PC-9 (cell line): ENCODE measurements at regions not wholly inside any gene's neighbourhood (a gene's known extent, or its start where the extent isn't known, plus 50 kb on each side); places are given as distances from the start of the nearest gene placed in this dataset.

ENCODE experiments used
- BruUV-seq: library from RNA; stranded (reverse); fragments of 400-500 nt; replicated peaks from 2 replicates; lab custom pipeline; 2021; lab: Mats Ljungman, UMichigan
- CTCF ChIA-PET: fragments of 300-600 bp; sonication (Branson Sonifier 250); formaldehyde crosslinking; loops from one replicate; lab custom pipeline; 2022; ENCODE audit warnings: antibody characterized with exemption; lab: Charles Lee
- POLR2A ChIA-PET: fragments of 300-600 bp; sonication (Branson Sonifier 250); formaldehyde crosslinking; loops from one replicate; lab custom pipeline; 2022; ENCODE audit warnings: antibody characterized with exemption; ENCODE audit not compliant: unreplicated experiment; lab: Charles Lee
- DNase-seq, 2 experiments: peaks; one replicate each; pipeline versions ENCODE4 v3.0.0 to v3.0.0-alpha.2; 2015 to 2022; ENCODE audit warnings: mixed read lengths in 1 of 2
- H2AFZ ChIP-seq: fragments of 200-600 bp; sonication (generic); 2 replicates; pipeline ENCODE4 v1.8.1; 2017; ENCODE audit warnings: antibody characterized with exemption
- H3F3A ChIP-seq: fragments of 200-600 bp; sonication (generic); 2 replicates; pipeline ENCODE4 v1.8.1; 2017; ENCODE audit warnings: antibody characterized with exemption, mild to moderate bottlenecking, low read depth; ENCODE audit not compliant: insufficient read depth
- H3K27ac ChIP-seq: fragments of 200-600 bp; sonication (generic); 2 replicates; pipeline ENCODE4 v1.6.1; 2016; ENCODE audit warnings: mixed run types
- H3K27me3 ChIP-seq: fragments of 200-600 bp; sonication (generic); 2 replicates; pipeline ENCODE4 v1.6.1; 2016; ENCODE audit warnings: low read depth, mixed run types; ENCODE audit not compliant: insufficient read depth
- H3K36me3 ChIP-seq: fragments of 200-600 bp; sonication (generic); 2 replicates; pipeline ENCODE4 v1.6.1; 2016; ENCODE audit warnings: low read depth, mixed run types
- H3K4me1 ChIP-seq: fragments of 200-600 bp; sonication (generic); replicated peaks from 2 replicates; pipeline ENCODE4 v1.6.1; 2016; ENCODE audit warnings: mixed run types; ENCODE audit not compliant: insufficient read depth
- H3K4me2 ChIP-seq: fragments of 200-600 bp; sonication (generic); 2 replicates; pipeline ENCODE4 v1.6.1; 2017; ENCODE audit warnings: mixed run types
- H3K4me3 ChIP-seq: fragments of 200-600 bp; sonication (generic); 2 replicates; pipeline ENCODE4 v1.6.1; 2016; ENCODE audit warnings: mixed run types
- H3K79me2 ChIP-seq: fragments of 200-600 bp; sonication (generic); 2 replicates; pipeline ENCODE4 v1.6.1; 2017; ENCODE audit warnings: low read depth, mixed run types
- H3K9me2 ChIP-seq: fragments of 200-600 bp; sonication (generic); 2 replicates; pipeline ENCODE4 v1.8.1; 2017; ENCODE audit warnings: mild to moderate bottlenecking; ENCODE audit not compliant: insufficient read depth
- H3K9me3 ChIP-seq: fragments of 200-600 bp; sonication (generic); 2 replicates; pipeline ENCODE4 v1.8.1; 2016; ENCODE audit warnings: low read depth; ENCODE audit not compliant: insufficient read depth
- H4K20me1 ChIP-seq: fragments of 200-600 bp; sonication (generic); 2 replicates; pipeline ENCODE4 v1.8.1; 2017; ENCODE audit not compliant: insufficient read depth
- CTCF ChIP-seq: fragments of 200-600 bp; sonication (generic); conservative IDR thresholded peaks from 2 replicates; pipeline ENCODE4 v1.6.1; 2017; ENCODE audit warnings: mixed run types, antibody characterized with exemption, mild to moderate bottlenecking, moderate library complexity
- EZH2 ChIP-seq: fragments of 200-600 bp; sonication (generic); IDR thresholded peaks from 2 replicates; pipeline ENCODE4 v1.8.0; 2017; ENCODE audit warnings: antibody characterized with exemption, low read depth
- intact Hi-C: fragments of 100-400 bp; cut with micrococcal nuclease; formaldehyde crosslinking; loops from one replicate; pipeline ENCODE4 v1.10.0; 2022; ENCODE audit not compliant: unreplicated experiment

- H3K9me2 ChIP-seq: no peaks in the 10 kb centered on the region
- ChIA-PET CTCF (no interaction called here), POLR2A (no interaction called here)
- no peaks in the 10 kb centered on the region for H3F3A ChIP-seq
- no peaks in the 10 kb centered on the region for H3K4me1 ChIP-seq
- no peak overlapping the region for H3K4me2 ChIP-seq
- H3K79me2 ChIP-seq: no peaks in the 10 kb centered on the region
- BruUV-seq: no TSS peak
- H2AFZ ChIP-seq: no peak overlapping the region
- no peak overlapping the region for H3K4me3 ChIP-seq
- H3K27ac ChIP-seq: no peak overlapping the region
- H4K20me1 ChIP-seq: no peaks in the 10 kb centered on the region
- intact Hi-C loops: no loop called here
- no peak for TF ChIP-seq EZH2
- no peak for TF ChIP-seq CTCF
- no peak for DNase-seq
- no peaks in the 10 kb centered on the region for H3K9me3 ChIP-seq
- H3K27me3 ChIP-seq: peaks cover 31% of the 10 kb centered on the region
- H3K36me3 ChIP-seq: no peaks in the 10 kb centered on the region
Observed at GRCh38 chr6:165881806-165882205, 218.8 kb upstream of the PDE10A start.

GRCh38 chr6:165880686-165881085, 217.6 kb upstream of the PDE10A start:
- DNase-seq: no peak
- H4K20me1 ChIP-seq: no peaks in the 10 kb centered on the region
- no TSS peak for BruUV-seq
- no peaks in the 10 kb centered on the region for H3K4me1 ChIP-seq
- intact Hi-C loops: no loop called here
- H3K36me3 ChIP-seq: no peaks in the 10 kb centered on the region
- H3K4me3 ChIP-seq: no peak overlapping the region
- H3K9me3 ChIP-seq: no peaks in the 10 kb centered on the region
- H3K4me2 ChIP-seq: no peak overlapping the region
- no peak overlapping the region for H2AFZ ChIP-seq
- no peaks in the 10 kb centered on the region for H3F3A ChIP-seq
- no peaks in the 10 kb centered on the region for H3K9me2 ChIP-seq
- peaks cover 40% of the 10 kb centered on the region for H3K27me3 ChIP-seq
- ChIA-PET POLR2A (no interaction called here), CTCF (no interaction called here)
- no peak overlapping the region for H3K27ac ChIP-seq
- no peak for TF ChIP-seq EZH2
- no peak for TF ChIP-seq CTCF
- H3K79me2 ChIP-seq: no peaks in the 10 kb centered on the region

GRCh38 chr6:165877773-165878172, 214.7 kb upstream of the PDE10A start:
- ChIA-PET CTCF (no interaction called here), POLR2A (no interaction called here)
- H3K27ac ChIP-seq: no peak overlapping the region
- no peaks in the 10 kb centered on the region for H3F3A ChIP-seq
- DNase-seq: no peak
- no peak overlapping the region for H2AFZ ChIP-seq
- H3K79me2 ChIP-seq: no peaks in the 10 kb centered on the region
- no peaks in the 10 kb centered on the region for H3K36me3 ChIP-seq
- BruUV-seq: no TSS peak
- TF ChIP-seq EZH2: no peak
- no peak for TF ChIP-seq CTCF
- H3K4me2 ChIP-seq: no peak overlapping the region
- H3K4me3 ChIP-seq: no peak overlapping the region
- no peaks in the 10 kb centered on the region for H4K20me1 ChIP-seq
- H3K27me3 ChIP-seq: peaks cover 60% of the 10 kb centered on the region
- no peaks in the 10 kb centered on the region for H3K9me2 ChIP-seq
- no peaks in the 10 kb centered on the region for H3K4me1 ChIP-seq
- intact Hi-C loops: no loop called here
- H3K9me3 ChIP-seq: no peaks in the 10 kb centered on the region
